Smooth muscle cell (in vitro differentiated cells): ENCODE measurements at regions not wholly inside any gene's neighbourhood (a gene's known extent, or its start where the extent isn't known, plus 50 kb on each side); places are given as distances from the start of the nearest gene placed in this dataset.

Experiments
- DNase-seq: peaks from one replicate; lab custom pipeline; 2025; ENCODE audit not compliant: unreplicated experiment; lab: John Stamatoyannopoulos, UW
- H2AFZ ChIP-seq: fragments of 200-600 bp; sonication (generic); 2 replicates; pipeline ENCODE4 v1.6.0; 2016; ENCODE audit warnings: antibody characterized with exemption, low read depth, mild to moderate bottlenecking
- H3F3A ChIP-seq: fragments of 200-600 bp; sonication (generic); 2 replicates; pipeline ENCODE4 v1.6.0; 2017; ENCODE audit warnings: antibody characterized with exemption, low read depth
- H3K27ac ChIP-seq: fragments of 200-600 bp; sonication (generic); 2 replicates; pipeline ENCODE4 v1.5.1; 2016; ENCODE audit warnings: low read depth, mild to moderate bottlenecking
- H3K27me3 ChIP-seq: fragments of 200-600 bp; sonication (generic); 2 replicates; pipeline ENCODE4 v1.6.1; 2016; ENCODE audit warnings: low read depth, mild to moderate bottlenecking
- H3K36me3 ChIP-seq: fragments of 200-600 bp; sonication (generic); 2 replicates; pipeline ENCODE4 v1.5.1; 2016; ENCODE audit warnings: low read depth
- H3K4me1 ChIP-seq: fragments of 200-600 bp; sonication (generic); 2 replicates; pipeline ENCODE4 v1.5.1; 2016; ENCODE audit warnings: low read depth
- H3K4me2 ChIP-seq: fragments of 200-600 bp; sonication (generic); 2 replicates; pipeline ENCODE4 v1.6.0; 2016; ENCODE audit warnings: mild to moderate bottlenecking
- H3K4me3 ChIP-seq: fragments of 200-600 bp; sonication (generic); 2 replicates; pipeline ENCODE4 v1.5.1; 2016; ENCODE audit warnings: mild to moderate bottlenecking
- H3K79me2 ChIP-seq: fragments of 200-600 bp; sonication (generic); 2 replicates; pipeline ENCODE4 v1.6.0; 2016; ENCODE audit warnings: low read depth, mild to moderate bottlenecking
- H3K9ac ChIP-seq: fragments of 200-600 bp; sonication (generic); 2 replicates; pipeline ENCODE4 v1.6.0; 2016; ENCODE audit warnings: low read depth
- H3K9me3 ChIP-seq: fragments of 200-600 bp; sonication (generic); replicated peaks from 2 replicates; pipeline ENCODE4 v1.5.1; 2016; ENCODE audit warnings: low read depth
- H4K20me1 ChIP-seq: fragments of 200-600 bp; sonication (generic); 2 replicates; pipeline ENCODE4 v1.6.0; 2016; ENCODE audit warnings: low read depth
- WGBS: methylation state at CpG from one replicate; pipeline ENCODE4 v1.1.7; 2016; ENCODE audit warnings: low lambda C conversion rate; 5-methylcytosine and 5-hydroxymethylcytosine counted together
- TF ChIP-seq, protein P1 (sequence below): fragments of 200-600 bp; sonication (generic); IDR thresholded peaks from 2 replicates; pipeline ENCODE4 v1.5.1; 2017; ENCODE audit warnings: borderline replicate concordance, mild to moderate bottlenecking, antibody characterized with exemption; ENCODE audit not compliant: insufficient read depth, poor library complexity, severe bottlenecking

DNA sequence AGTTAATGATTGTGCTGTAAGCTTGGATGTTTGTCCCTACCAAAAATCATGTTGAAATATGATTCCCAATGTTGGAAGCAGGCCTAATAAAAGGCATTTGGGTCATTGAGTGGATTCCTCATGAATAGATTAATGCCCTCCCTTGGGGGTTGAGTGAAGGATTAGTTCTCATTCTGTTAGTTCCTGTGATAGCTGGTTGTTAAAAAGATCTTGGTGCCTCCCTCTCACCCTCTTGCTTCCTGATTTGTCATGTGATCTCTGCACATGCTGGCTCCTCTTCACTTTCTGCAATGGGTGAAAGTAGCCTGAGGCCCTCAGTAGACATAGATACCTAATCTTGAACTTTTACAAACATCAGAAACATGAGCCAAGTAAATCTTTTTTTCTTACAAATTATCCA lies 115.6 kb upstream of the HCRTR2 start:
- Histone ChIP-seq H4K20me1 (no peaks in the 10 kb centered on the region), H3K9ac (no peak overlapping the region)

DNA sequence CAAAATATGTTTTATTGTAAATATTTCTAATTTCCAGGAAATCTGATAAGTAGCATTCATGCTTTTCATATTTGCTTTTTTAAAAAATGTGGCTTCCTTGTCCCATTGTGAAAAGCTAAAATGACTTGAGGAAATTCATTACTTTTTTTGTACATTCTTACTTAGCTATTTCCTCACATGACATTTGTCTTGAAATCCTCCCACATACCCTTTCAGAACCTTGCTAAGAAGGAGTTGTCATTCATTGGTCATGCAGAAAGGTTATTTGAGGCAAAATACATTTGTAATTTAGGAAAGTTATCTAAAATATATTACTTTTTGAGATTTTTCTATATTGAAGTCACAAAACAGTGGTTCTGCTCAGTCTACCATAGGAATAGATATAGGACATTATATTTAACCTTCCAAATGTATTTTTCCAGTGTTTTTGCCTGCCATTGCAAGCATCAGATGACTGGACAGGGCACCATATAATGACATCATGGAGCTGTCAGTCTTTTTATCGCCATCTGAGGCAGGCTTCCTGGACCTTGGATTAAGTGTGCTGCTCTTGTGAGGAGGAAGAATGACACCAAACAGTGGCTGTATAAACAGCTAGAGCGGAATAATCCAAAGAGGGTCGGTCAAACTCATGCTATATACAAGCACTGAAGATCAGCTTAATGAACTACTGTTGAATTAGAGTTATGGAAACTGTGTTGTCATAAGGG lies 109.4 kb upstream of the HCRTR2 start:
- WGBS, result 54% methylated on average over 3 of the region's 3 CpGs
- no peaks in the 10 kb centered on the region for H3K9me3 ChIP-seq
- no peaks in the 10 kb centered on the region for H3K79me2 ChIP-seq
- no peak overlapping the region for H3K27ac ChIP-seq
- H3K4me3 ChIP-seq, result no peak overlapping the region
- no peak overlapping the region for H3K9ac ChIP-seq
- no peak overlapping the region for H2AFZ ChIP-seq
- TF ChIP-seq, protein P1, sequence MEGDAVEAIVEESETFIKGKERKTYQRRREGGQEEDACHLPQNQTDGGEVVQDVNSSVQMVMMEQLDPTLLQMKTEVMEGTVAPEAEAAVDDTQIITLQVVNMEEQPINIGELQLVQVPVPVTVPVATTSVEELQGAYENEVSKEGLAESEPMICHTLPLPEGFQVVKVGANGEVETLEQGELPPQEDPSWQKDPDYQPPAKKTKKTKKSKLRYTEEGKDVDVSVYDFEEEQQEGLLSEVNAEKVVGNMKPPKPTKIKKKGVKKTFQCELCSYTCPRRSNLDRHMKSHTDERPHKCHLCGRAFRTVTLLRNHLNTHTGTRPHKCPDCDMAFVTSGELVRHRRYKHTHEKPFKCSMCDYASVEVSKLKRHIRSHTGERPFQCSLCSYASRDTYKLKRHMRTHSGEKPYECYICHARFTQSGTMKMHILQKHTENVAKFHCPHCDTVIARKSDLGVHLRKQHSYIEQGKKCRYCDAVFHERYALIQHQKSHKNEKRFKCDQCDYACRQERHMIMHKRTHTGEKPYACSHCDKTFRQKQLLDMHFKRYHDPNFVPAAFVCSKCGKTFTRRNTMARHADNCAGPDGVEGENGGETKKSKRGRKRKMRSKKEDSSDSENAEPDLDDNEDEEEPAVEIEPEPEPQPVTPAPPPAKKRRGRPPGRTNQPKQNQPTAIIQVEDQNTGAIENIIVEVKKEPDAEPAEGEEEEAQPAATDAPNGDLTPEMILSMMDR, result no peak
- no peak for DNase-seq
- no peak overlapping the region for H3K4me2 ChIP-seq
- H3F3A ChIP-seq, result no peaks in the 10 kb centered on the region
- no peaks in the 10 kb centered on the region for H3K4me1 ChIP-seq
- H3K36me3 ChIP-seq, result no peaks in the 10 kb centered on the region
- no peaks in the 10 kb centered on the region for H3K27me3 ChIP-seq
- no peaks in the 10 kb centered on the region for H4K20me1 ChIP-seq

More for the DNA sequence above, 115.6 kb upstream of the HCRTR2 start:
- Histone ChIP-seq H2AFZ (no peak overlapping the region), H3K4me1 (no peaks in the 10 kb centered on the region), H3K79me2 (no peaks in the 10 kb centered on the region), H3F3A (no peaks in the 10 kb centered on the region), H3K4me2 (no peak overlapping the region), H3K4me3 (no peak overlapping the region), H3K9me3 (no peaks in the 10 kb centered on the region), H3K27ac (no peak overlapping the region), H3K36me3 (no peaks in the 10 kb centered on the region), H3K27me3 (no peaks in the 10 kb centered on the region)
- TF ChIP-seq, protein P1, result no peak
- no peak for DNase-seq

GRCh38 chr6:55069132-55069781 lies 105.1 kb upstream of the HCRTR2 start:
- DNase-seq, result no peak

More at GRCh38 chr6:55069132-55069781, 105.1 kb upstream of the HCRTR2 start:
- no peak overlapping the region for H2AFZ ChIP-seq
- H3K4me2 ChIP-seq, result no peak overlapping the region
- no peaks in the 10 kb centered on the region for H3K27me3 ChIP-seq
- no peak overlapping the region for H3K4me3 ChIP-seq
- TF ChIP-seq, protein P1, result peak; percentile 86
- no peaks in the 10 kb centered on the region for H3K4me1 ChIP-seq
- no peak overlapping the region for H3K27ac ChIP-seq
- no peaks in the 10 kb centered on the region for H3F3A ChIP-seq
- no peaks in the 10 kb centered on the region for H3K79me2 ChIP-seq
- H3K9me3 ChIP-seq, result no peaks in the 10 kb centered on the region
- H3K9ac ChIP-seq, result no peak overlapping the region
- no peaks in the 10 kb centered on the region for H3K36me3 ChIP-seq
- H4K20me1 ChIP-seq, result no peaks in the 10 kb centered on the region
- 16% methylated on average over 3 of the region's 3 CpGs for WGBS
